GM18499 (cell line): ENCODE measurements at regions not wholly inside any gene's neighbourhood (a gene's known extent, or its start where the extent isn't known, plus 50 kb on each side); places are given as distances from the start of the nearest gene placed in this dataset.
A peak's percentile ranks its signal among the peaks of the same experiment; 100 is the strongest.

Source experiments
- ATAC-seq: cut with Tn5 transposase; IDR thresholded peaks from one replicate; pipeline ENCODE4 v1.9.1; 2021; ENCODE audit warnings: moderate number of reproducible peaks; ENCODE audit not compliant: insufficient read depth, unreplicated experiment

DNA sequence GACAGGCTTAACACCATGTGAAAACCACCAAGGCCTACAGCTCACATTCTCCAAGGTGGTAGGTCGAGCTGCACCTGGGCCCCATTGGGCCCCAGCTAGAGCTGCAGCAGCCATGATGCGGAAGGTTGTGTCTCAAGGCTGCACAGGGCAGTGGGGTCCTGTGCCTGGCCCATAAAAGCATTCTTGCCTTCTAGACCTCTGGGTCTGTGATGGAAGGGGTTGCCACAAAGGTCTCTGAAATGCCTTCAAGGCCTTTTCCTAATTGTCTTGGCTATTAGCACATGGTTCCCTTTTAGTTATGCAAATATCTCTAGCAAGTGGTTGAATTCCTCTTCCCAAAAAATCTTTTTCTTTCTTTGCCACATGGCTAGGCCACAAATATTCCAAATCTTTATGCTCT is 52.5 kb upstream of the C11orf58 start:
- no peak for ATAC-seq

DNA sequence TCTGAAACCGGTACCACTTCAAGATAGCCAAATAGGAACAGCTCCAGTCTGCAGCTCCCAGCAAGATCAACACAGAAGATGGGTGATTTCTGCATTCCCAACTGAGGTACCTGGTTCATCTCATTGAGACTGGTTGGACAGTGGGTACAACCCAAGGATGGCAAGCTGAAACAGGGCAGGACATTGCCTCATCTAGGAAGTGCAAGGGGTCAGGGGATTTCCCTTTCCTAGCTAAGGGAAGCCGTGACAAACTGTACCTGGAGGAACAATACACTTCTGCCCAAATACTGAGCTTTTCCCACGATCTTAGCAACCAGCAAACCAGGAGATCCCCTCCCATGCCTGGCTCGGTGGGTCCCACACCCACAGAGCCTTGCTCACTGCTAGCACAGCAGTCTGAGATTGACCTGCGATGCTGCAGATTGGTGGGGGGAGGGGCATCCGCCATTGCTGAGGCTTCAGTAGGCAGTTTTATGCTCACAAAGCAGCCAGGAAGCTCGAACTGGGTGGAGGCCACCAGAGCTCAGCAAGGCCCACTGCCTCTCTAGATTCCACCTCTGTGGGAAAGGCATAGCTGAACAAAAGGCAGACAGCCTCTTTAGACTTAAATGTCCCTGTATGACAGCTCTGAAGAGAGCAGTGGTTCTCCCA is 59.9 kb upstream of the C11orf58 start:
- ATAC-seq, result no peak

GRCh38 chr11:16669799-16670415 is 68.5 kb upstream of the C11orf58 start:
- no peak for ATAC-seq

DNA sequence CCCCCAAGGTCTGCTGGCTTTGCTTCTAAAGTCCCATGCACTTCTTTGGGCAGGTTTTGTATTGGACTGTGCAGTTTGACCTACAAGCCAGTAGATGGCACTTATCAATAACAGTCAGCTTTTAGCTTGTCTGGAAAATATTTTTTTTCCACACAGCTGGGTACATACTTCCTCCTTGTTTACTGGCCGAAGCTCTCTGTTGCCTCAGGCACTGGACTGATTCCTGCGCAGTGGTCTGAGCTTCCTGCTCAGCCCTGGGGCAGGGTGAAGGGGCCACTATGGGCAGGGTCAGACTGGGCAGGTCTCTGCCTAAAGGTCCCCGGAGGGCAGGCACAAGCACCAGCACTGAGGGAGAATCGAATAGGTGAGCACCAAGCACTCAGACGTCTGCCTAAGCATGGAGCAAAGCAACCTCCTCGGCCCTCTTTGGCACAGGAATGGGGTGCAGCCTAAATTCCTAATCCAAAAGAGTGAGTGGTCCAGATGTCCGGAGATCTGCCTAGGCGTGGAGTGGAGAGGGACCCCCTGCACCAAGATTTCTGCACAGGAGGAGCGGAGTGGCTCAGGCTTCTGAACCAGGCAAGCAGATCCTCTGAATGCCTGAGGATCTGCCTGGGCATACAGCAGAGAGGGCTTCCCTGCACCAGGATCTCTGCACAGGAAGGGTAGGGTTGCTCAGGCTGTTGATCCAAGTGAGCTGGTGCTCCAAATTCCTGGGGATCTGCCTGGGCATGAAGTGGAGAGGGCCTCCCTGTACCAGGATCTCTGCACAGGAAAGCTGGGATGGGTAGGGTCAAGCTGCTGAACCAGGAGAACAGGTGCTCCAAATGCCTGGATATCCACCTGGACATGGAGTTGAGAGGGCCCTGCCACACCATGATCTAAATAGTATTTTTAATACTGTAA is 105.9 kb upstream of the C11orf58 start:
- ATAC-seq, result no peak

GRCh38 chr11:16630651-16631050 is 107.8 kb upstream of the C11orf58 start:
- ATAC-seq, result no peak

DNA sequence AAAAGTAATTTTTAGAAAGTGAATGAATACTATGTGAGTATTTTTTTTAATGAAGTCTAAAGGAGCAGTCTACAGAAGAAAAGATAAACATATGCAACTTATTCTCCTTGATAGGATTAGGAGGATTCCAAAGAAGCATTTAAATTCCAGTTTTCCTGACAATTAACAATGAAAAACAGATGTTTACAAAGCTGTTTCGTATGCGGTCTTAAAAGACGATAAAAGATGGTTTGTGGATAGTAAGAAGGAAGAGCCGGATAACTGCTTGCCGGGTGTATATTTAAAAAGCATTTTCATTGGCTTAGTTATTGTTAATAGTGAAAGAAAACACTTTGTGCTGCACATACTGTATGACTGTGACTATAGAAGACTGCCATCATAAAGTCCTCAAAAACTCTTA is 120.0 kb upstream of the C11orf58 start:
- ATAC-seq, result no peak

GRCh38 chr11:16615480-16615879 is 123.0 kb upstream of the C11orf58 start:
- no peak for ATAC-seq

DNA sequence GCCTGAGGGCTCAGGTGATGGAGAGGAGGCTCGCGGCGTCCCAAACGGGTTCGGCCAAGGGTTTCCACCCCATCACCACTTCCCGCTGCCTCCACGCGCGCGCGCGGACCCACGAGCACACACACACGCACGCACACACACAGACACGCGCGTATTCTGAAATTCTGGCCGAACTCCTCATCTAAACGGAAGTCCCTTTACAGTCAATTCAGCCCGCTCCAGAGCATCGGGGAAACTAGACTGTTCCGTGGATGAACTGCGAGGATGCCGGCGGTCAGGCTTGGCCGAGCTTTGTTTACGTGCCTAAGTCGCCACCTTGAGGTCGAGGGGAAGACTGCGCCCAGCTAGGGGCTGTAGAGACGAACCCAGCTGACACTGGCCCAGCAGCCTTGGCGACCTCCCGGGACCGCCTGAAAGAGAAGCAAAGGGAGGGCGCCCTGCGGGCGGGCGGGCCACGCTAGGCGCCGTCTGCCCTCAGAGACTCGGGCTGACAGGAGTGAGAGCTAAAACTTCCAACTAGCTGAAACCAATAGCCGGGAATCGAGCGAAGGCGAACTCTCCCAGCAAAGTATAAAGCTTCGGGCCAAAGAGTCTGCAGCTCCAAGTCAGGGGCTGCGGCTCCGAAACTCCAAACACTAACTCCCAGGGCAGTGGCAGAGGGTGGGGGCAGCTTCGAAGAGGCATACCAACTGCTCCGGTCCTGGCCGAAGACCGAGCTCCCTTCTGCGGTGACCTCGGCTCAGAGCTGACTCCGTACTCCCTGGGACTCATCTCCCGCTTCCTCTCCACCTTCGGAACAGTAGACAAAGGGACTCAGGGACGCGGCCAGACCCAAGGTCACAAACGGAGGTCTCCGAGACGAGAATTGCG is 124.7 kb upstream of the C11orf58 start:
- peak; percentile 98 for ATAC-seq

DNA sequence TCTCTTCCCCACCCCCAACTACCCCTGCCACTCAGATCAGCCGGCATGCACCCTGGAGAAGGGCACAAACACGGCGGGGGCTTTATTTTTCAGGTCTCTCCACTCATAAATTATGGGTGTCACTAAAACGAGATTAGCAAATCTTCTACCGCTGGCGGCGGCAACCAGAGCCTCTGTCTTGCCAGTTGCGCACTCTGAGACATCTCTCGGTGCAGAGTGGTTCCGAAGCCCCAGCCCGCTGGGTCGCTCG is 125.3 kb upstream of the C11orf58 start:
- ATAC-seq, result no peak

GRCh38 chr11:16612566-16613261 is 125.7 kb upstream of the C11orf58 start:
- ATAC-seq, result no peak

DNA sequence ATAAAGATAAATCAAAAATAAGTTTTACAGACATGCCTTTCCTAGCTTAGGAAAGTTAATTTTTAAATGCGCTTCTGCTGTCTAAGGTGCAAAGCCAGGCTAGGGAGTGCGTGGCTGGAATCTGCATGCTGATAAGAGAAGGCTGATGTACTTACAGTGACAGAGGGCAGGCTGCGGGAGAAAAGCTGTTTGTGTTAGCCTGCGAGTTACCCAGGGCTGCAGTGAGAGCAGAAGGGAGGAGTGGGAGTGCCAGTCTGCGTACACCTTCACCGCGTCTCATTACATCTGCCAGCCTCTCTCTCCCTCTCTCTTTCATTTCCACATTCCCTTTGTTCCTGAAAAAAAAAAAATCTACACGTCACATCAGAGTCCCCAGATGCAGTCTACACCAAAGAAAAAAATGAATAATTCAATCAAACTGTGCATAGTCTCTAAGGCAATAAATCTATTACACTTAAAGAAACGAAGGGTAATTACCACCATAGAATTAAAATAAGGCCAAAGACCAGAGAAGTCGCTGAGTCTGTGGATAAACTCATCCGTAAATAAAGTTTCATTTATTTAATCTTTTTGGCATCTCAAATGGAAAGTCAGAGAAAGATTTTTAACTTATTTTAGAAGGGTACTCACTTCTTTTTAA is 126.4 kb upstream of the C11orf58 start:
- no peak for ATAC-seq

- ATAC-seq, result no peak
Observed at GRCh38 chr11:16611401-16611921, 127.0 kb upstream of the C11orf58 start.

DNA sequence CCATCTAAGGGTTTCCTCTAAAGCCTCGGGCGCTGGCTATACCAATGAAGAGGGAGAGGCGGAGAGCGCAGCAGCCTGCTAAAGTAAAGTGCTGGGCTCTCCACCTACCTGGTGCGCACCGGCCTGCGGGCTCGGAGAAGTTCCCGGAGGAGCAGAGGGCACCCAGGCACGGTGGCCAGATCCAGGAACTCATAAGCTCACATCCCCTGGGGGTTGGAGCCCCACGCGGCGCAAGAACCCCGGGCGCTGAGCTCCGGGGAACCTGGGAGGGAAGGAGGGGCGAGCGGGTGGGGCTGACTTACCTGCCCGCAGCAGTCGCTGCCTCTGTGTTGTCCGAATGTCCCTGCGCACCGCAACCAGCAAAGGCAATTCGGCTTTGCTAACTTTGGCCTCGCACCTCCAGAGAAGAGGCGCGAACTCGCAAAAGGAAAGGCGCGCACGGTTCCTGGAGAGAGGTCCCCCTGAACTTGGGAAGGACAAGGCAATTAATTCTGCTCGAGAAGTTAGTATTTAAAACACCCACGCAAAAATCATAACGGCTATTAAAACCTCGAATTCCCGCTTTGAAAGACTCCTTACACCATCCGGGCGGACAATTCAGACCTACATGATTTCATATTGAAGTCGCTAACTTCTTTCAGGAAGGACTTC is 127.6 kb upstream of the C11orf58 start:
- ATAC-seq, result no peak

GRCh38 chr11:16610213-16610737 is 128.2 kb upstream of the C11orf58 start:
- ATAC-seq, result no peak

DNA sequence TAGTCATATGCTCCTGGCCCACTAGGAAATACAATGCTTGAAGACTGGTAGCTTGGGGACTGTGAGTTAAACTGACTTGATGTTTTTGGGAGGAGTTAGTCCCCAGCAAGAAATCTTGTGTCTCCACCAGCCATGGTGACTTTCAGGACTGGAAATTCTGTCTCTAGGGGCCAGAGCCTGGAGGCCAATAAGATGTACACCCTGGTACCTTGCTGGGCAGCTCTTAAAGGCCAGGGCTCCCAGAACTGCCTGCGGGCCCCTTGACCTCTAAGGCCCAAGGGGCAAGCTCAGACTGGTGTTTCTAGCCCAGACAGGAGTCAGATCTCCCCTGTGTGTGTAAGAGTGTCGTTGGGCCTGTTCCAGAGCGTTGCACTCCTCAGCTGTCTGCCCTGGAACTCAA is 128.7 kb upstream of the C11orf58 start:
- ATAC-seq, result no peak

DNA sequence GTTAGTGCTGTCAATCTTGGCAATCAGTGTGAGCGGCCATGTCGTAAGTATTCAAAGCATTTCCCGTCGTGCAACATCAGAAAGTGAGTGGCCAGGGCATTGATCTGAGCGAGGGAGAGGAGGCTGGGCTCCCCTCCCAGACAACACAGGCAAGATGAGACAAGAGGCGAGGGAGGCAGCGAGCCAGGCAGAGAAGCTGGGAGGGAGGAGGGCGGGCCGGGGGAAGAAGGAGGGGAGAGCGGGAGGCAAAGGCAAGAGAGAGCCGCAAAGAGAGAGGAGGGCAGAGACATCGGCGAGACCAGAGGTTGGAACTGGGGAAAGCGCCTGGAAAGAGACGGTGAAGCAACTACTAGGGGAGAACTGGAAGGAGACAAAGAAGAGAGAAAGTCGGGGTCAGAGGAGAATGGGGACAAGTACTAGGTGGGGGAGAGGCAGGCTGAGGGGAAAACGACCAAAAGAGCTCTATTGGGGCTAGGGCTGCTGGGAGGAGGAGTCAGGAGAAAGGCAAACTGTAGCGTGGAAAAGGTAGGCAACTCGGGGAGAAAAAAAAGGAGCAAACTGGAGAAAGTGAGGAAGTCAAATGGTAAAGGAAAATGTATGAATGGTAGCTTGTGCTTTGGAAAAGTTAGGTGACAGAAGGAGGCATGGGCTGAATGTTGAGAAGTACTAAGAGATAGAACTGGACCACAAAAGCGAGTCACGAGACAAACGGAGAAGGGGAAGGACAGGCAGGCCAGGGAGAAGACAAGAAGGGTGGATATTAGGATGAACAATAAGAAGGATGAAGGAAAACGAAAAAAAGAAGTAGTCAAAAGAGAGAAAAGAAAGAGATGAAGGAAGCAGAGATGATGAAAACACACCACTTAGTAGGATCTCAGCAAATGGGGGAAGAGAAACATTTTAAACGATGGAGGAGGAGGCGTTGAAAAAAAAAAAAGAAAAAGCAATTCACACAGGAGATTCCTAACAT is 130.5 kb upstream of the C11orf58 start:
- ATAC-seq, result no peak
